HG02938 (cell line): ENCODE measurements at regions not wholly inside any gene's neighbourhood (a gene's known extent, or its start where the extent isn't known, plus 50 kb on each side); places are given as distances from the start of the nearest gene placed in this dataset.
"Not testable (repeated sequence)": the region's sequence is repeated elsewhere in the genome, so short reads cannot be mapped to it uniquely, and the experiment has no call there.

Source experiments
- ATAC-seq: cut with Tn5 transposase; IDR thresholded peaks from one replicate; pipeline ENCODE4 v1.9.1; 2021; ENCODE audit warnings: mild to moderate bottlenecking, moderate library complexity; ENCODE audit not compliant: unreplicated experiment

DNA sequence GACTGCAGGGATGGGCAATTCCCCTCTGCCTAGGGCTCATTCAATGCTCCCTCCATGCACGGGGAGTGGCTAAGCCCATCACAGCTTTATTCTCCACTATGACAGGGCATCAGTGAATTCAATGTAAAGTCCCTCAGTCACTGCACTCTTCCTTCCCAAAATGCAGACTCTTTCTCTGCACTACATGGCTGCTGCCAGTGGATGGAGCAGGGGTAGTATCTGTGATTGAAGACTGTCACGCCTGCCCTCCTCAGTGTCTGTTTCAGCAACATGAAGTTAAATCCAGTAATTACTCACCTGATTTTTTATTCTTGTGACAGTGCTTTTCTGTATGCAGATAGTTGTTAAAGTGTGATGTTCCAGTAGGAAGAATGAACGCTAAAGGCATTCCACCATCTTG, 1323.2 kb downstream of the AMY1C start:
- ATAC-seq, result no peak

GRCh38 chr1:105073660-105074059, 1324.0 kb downstream of the AMY1C start:
- no peak for ATAC-seq

DNA sequence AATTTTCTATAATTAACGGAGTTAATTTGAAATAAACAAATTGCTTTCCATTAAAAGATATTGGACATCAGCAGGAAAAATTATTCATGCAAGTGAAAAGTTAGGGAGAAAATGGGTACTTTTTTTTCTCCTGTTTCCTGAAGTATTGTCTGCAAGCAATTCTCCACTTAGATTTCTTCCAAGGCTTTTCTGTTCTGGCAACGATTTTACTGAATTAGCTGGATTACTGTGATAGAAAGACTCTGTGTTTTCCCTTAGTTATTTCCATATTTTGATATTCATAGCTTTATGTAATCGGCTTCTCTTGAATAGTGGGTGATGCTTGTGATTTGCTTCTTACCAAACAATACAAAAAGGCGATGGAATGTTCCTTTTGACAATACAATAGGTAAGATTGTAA, 1333.9 kb downstream of the AMY1C start:
- ATAC-seq, result no peak

DNA sequence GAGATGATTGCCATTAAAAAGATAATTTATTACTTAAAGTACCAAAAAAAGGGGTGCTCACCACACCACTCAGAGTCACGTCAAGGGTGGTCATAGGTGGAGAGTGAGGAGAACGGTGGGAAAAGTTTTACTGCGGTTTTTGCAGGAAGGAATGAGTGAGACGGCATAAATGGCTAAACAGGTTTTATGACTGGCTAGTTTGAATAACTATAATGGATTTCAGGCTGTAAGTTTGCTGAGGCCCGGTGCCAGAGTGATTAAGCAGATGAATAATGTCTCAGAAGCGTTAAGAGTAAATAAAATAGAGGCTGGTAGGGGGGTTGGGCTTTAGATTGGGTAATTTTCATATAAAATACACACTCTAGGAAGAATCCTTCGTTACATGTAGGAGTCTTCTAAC, 1337.8 kb downstream of the AMY1C start:
- no peak for ATAC-seq

- no peak for ATAC-seq
Measured at GRCh38 chr1:105088166-105088565, 1338.5 kb downstream of the AMY1C start.

DNA sequence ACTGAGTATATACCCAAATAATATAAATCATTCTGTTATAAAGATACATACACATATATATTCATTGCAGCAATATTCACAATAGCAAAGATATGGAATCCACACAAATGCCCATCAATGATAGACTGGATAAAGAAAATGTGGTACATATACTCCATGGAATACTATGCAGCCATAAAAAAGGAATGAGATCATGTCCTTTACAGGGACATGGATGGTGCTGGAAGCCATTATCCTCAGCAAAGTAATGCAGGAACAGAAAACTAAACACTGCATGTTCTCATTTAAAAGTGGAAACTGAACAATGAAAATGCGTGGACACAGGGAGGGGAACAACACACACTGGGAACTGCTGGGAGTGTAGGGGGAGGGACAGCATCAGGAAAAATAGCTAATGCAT, 1344.2 kb downstream of the AMY1C start:
- not testable (repeated sequence) for ATAC-seq

- no peak for ATAC-seq
Measured at GRCh38 chr1:105100102-105100501, 1350.4 kb downstream of the AMY1C start.

- ATAC-seq, result no peak
Measured at GRCh38 chr1:105101261-105101660, 1351.6 kb downstream of the AMY1C start.

GRCh38 chr1:105102371-105102770, 1352.7 kb downstream of the AMY1C start:
- no peak for ATAC-seq

DNA sequence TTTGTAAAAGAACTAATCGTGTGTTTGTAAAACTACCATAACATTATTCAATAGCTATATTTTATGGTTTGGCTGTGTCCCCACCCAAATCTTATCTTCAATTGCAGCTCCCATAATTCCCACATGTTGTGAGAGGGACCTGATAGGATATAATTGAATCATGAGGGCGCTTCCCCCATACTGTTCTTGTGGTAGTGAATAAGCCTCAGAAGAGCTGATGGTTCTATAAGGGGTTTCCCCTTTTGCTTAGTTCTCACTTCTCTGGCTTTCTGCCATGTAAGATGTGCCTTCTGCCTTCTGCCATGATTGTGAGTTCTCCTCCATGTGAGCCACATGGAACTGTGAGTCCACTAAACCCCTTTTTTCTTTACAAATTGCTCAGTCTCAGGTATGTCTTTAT, 1372.3 kb downstream of the AMY1C start:
- ATAC-seq, result no peak

DNA sequence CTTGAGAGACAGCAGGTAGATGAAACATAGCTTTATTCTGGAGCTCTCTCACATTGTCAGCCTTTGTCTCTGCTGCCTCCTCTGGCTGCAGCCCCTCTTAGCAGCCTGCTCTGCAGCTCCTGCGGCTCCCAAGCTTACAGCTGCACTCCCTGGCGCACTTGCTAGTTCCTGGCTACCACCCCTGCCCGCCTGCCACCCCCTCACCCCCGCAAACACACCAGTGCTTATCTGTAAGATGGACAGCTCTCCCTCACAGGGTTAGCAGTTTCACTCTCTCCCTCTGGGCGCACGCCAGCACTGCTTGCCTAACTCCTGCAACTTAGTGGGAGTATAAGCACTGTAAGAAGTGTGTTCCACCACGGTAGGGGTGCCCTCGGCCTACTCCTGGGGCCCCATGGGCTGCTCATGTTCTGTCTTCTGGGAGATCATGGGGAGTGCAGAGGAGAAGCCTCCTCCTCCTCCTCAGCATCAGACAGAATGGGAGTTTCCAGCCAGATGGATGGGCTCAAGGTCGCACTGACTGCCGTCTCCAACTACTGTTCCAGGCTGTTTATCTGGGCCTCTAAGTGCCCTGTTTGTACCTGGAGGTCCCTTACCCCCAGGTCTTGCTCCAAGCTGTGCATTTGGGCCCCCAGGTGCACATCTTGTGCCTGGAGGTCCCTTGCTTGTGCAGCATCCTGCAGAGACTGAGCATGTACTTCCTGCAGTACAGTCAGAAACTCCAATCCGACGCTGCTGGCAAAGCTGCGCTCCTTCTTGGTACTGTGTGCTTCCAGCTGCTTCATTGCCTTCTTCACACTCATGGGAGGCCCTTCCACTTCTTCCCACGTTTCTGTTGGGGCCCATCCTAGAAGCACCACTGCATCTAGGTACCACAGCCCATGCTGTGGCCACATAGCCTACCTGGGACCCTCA, 1388.1 kb downstream of the AMY1C start:
- ATAC-seq, result no peak

- no peak for ATAC-seq
Measured at GRCh38 chr1:105138458-105138893, 1388.8 kb downstream of the AMY1C start.

- no peak for ATAC-seq
Measured at GRCh38 chr1:105172788-105173187, 1423.1 kb downstream of the AMY1C start.

GRCh38 chr1:105180789-105181188, 1431.1 kb downstream of the AMY1C start:
- ATAC-seq, result no peak

GRCh38 chr1:105204836-105205371, 1455.2 kb downstream of the AMY1C start:
- no peak for ATAC-seq

GRCh38 chr1:105208581-105208980, 1458.9 kb downstream of the AMY1C start:
- no peak for ATAC-seq

GRCh38 chr1:105210747-105211146, 1461.0 kb downstream of the AMY1C start:
- ATAC-seq, result no peak

DNA sequence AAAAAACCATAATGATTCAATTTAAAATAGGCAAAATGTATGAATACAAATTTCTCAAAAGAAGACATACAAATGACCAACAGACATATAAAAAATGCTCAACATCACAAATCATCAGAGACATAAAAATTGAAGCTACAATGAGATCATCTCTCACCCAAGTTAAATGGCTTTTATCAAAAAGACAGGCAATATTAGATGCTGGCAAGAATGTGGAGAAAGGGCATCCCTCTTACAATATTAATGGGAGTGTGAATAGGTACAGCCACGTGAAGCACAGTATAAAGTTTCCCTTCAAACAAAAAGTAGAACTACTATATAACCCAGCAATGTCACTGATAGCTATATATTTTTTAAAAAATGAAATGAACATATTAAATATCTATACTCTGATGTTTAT, 1481.7 kb downstream of the AMY1C start:
- ATAC-seq, result no peak

DNA sequence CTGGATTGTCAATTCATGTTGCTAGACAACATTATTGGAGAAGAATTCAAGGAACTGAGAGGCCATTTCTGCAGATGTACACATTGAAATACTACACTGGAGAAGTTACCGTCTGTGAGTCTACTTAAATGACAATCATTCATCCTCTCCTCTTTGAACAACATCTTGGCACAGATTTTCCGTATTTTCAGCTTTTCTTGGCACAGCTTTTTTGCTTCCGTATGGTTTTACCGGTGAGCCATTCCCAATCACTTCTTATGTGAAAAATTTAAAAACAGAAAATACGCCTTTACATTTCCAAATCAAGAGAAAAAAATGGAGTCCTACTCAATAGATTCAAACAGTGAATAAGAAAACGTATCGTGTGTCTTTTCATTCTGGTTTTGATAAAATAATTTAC, 1493.7 kb downstream of the AMY1C start:
- no peak for ATAC-seq

DNA sequence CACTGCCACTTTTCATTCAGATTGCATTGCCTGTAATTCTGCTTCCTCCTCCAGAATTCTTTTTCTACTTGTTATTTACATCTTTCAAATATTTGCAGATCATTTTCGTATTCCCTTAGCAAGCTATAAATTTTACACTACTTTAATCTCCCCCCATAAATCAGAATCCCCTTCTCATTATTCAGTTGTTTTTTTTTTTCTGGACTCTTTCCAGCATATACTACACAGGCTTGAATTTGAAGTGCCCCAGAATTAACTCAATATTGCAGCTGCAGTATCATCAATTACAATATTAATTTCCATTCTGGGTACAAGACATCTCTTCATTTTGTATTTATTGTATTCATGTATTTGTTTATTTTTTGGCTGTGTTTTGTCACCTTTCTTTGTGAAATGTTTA, 1494.3 kb downstream of the AMY1C start:
- ATAC-seq, result no peak

DNA sequence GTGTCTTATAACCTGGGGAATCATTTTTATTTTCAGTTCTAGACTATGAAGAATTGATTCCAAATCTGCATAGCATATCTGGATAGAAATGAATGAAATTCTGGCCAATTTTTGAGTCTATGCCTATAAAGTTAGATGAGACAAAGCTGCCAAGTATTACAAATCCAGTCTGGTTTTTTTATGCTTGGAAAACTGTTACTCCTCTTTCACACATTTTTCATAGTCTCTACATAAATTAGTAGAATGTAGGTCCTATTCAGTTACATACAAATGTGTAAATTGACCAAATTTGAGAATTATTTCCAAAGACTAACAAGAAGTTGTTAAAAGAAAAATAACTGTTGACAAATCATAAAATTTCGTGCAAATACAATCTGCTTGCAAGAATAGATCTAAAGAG, 1505.2 kb downstream of the AMY1C start:
- no peak for ATAC-seq

DNA sequence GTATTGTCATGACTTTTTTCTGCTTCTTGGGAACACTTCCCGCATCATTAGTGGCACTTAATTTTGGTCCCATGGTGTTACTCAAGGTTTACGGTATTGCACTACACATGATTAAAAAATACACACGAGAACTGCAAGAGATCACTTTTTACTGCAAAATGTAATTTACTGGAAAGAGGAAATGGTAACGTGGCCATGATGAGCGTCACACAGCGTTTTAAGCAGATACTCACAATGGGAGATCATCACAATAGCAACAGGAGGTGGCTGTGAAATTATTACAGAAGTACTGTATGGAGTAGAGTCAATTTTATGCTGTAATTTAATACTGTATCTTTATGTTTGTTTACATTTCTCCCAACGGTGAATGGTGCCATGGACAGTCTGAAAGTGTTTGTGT, 1510.3 kb downstream of the AMY1C start:
- ATAC-seq, result no peak

DNA sequence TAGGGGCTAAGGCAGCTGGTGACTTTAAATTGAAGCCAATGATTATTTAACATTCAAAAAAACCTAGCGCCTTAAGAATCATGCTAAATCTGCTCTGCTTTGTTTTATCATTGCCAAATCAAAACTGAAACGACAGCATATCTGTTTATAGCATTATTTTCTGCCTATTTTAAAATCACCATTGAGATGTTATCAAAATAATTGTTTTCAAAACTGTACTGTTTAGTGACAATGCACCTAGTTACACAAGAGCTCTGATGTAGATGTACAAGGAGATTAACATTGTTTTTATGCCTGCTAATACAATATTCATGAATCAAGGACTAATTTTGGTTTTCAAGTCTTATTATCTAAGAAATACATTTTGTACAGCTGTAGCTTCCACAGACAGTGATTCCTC, 1521.3 kb downstream of the AMY1C start:
- no peak for ATAC-seq
